CD14-positive monocyte (primary cell): ENCODE measurements at regions not wholly inside any gene's neighbourhood (a gene's known extent, or its start where the extent isn't known, plus 50 kb on each side); places are given as distances from the start of the nearest gene placed in this dataset.

Source experiments
- DNase-seq, 3 donors: peaks; one replicate each; pipeline ENCODE4 v3.0.0-alpha.2; 2011 to 2022
- H2AFZ ChIP-seq: 2 replicates; pipeline ENCODE4 v1.6.0; 2012; ENCODE audit warnings: mild to moderate bottlenecking, low read depth, low read length, inconsistent platforms; ENCODE audit not compliant: insufficient read depth, poor library complexity, severe bottlenecking
- H3K27ac ChIP-seq, 2 donors: 1 replicate in 1 of 2; 2 replicates in 1 of 2; pipeline ENCODE4 v1.5.1; 2012 to 2013; ENCODE audit warnings: low read length in 2 of 2, control low read depth in 1 of 2, inconsistent platforms in 1 of 2, low read depth in 1 of 2, mild to moderate bottlenecking in 1 of 2
- H3K27me3 ChIP-seq, 2 donors: one replicate each; pipeline versions ENCODE4 v1.6.0 to v1.6.1; 2011 to 2013; ENCODE audit warnings: low read length in 2 of 2; ENCODE audit not compliant: control insufficient read depth in 2 of 2, insufficient read depth in 2 of 2
- H3K36me3 ChIP-seq, 2 donors: replicated peaks in 1 of 2; 1 replicate in 1 of 2; 2 replicates in 1 of 2; pipeline versions ENCODE4 v1.5.1 to v1.6.1; 2012 to 2013; ENCODE audit warnings: low read length in 2 of 2, control low read depth in 1 of 2, inconsistent platforms in 1 of 2, mild to moderate bottlenecking in 1 of 2; ENCODE audit not compliant: insufficient read depth in 2 of 2, control insufficient read depth in 1 of 2
- H3K4me1 ChIP-seq, 2 donors: 1 replicate in 1 of 2; 2 replicates in 1 of 2; pipeline versions ENCODE4 v1.5.1 to v1.6.1; 2012 to 2013; ENCODE audit warnings: low read length in 2 of 2, control low read depth in 1 of 2, inconsistent platforms in 1 of 2, mild to moderate bottlenecking in 1 of 2, moderate library complexity in 1 of 2; ENCODE audit not compliant: insufficient read depth in 2 of 2, control insufficient read depth in 1 of 2
- H3K4me2 ChIP-seq: replicated peaks from 2 replicates; pipeline ENCODE3; 2012; ENCODE audit warnings: low read length, moderate library complexity, mild to moderate bottlenecking; ENCODE audit not compliant: poor library complexity, severe bottlenecking; ENCODE audit errors: extremely low read depth
- H3K4me3 ChIP-seq, 3 experiments: fragments of 200-600 bp in 1 of 3; sonication (generic) in 1 of 3; replicated peaks in 1 of 3; 1 replicate in 2 of 3; 2 replicates in 1 of 3; pipeline ENCODE4 v1.5.1; 2011 to 2013; ENCODE audit warnings: low read length in 3 of 3, mild to moderate bottlenecking in 3 of 3, control low read depth in 2 of 3, low read depth in 2 of 3, inconsistent platforms in 1 of 3, moderate library complexity in 1 of 3
- H3K79me2 ChIP-seq: 2 replicates; pipeline ENCODE4 v1.6.0; 2012; ENCODE audit warnings: mild to moderate bottlenecking, control low read depth, inconsistent platforms, low read length, moderate library complexity; ENCODE audit not compliant: insufficient read depth
- H3K9ac ChIP-seq: 2 replicates; pipeline ENCODE4 v1.6.0; 2017; ENCODE audit warnings: low read length, mild to moderate bottlenecking; ENCODE audit not compliant: insufficient read depth, poor library complexity, severe bottlenecking
- H3K9me3 ChIP-seq, 2 donors: replicated peaks in 1 of 2; 1 replicate in 1 of 2; 2 replicates in 1 of 2; pipeline versions ENCODE4 v1.5.1 to v1.6.1; 2012 to 2013; ENCODE audit warnings: low read length in 2 of 2, control low read depth in 1 of 2; ENCODE audit not compliant: control insufficient read depth in 1 of 2, insufficient read depth in 1 of 2
- H4K20me1 ChIP-seq: 2 replicates; pipeline ENCODE4 v1.6.0; 2012; ENCODE audit warnings: mild to moderate bottlenecking, low read length, control low read depth, moderate library complexity; ENCODE audit not compliant: insufficient read depth
- H3K27ac Mint-ChIP-seq, 7 donors: one replicate each; pipeline ENCODE4 v1.8.0; 2020; ENCODE audit warnings: mild to moderate bottlenecking in 7 of 7, mixed read lengths in 7 of 7, moderate library complexity in 6 of 7, inconsistent platforms in 2 of 7
- H3K27me3 Mint-ChIP-seq, 3 donors: one replicate each; pipeline ENCODE4 v1.8.0; 2021 to 2022; ENCODE audit warnings: low read depth in 3 of 3, mild to moderate bottlenecking in 3 of 3, mixed read lengths in 3 of 3, moderate library complexity in 3 of 3, inconsistent platforms in 1 of 3
- H3K36me3 Mint-ChIP-seq, 2 donors: one replicate each; pipeline ENCODE4 v1.8.0; 2020; ENCODE audit warnings: mixed read lengths in 2 of 2, inconsistent platforms in 1 of 2, mild to moderate bottlenecking in 1 of 2
- H3K4me1 Mint-ChIP-seq: one replicate; pipeline ENCODE4 v1.8.0; 2020; ENCODE audit warnings: mild to moderate bottlenecking, mixed read lengths
- H3K4me3 Mint-ChIP-seq, 2 donors: one replicate each; pipeline ENCODE4 v1.8.0; 2020; ENCODE audit warnings: mild to moderate bottlenecking in 2 of 2, mixed read lengths in 2 of 2, moderate library complexity in 1 of 2
- H3K9me3 Mint-ChIP-seq, 7 donors: one replicate each; pipeline ENCODE4 v1.8.0; 2020 to 2022; ENCODE audit warnings: mixed read lengths in 7 of 7, mild to moderate bottlenecking in 6 of 7, moderate library complexity in 6 of 7, inconsistent platforms in 2 of 7
- WGBS: methylation state at CpG from one replicate; pipeline ENCODE4 v1.1.5; 2013; ENCODE audit warnings: missing lambda C conversion rate; ENCODE audit not compliant: insufficient coverage; 5-methylcytosine and 5-hydroxymethylcytosine counted together
- intact Hi-C, 2 donors: fragments of 100-400 bp; cut with micrococcal nuclease; formaldehyde crosslinking; loops; one replicate each; pipeline versions ENCODE4 v1.15.0 to v1.15.1; 2023
- TF ChIP-seq, protein P1 (sequence below): fragments of 200-600 bp; IDR thresholded peaks from one replicate; pipeline ENCODE4 v1.8.0; 2022; ENCODE audit warnings: antibody characterized with exemption, mild to moderate bottlenecking

DNA sequence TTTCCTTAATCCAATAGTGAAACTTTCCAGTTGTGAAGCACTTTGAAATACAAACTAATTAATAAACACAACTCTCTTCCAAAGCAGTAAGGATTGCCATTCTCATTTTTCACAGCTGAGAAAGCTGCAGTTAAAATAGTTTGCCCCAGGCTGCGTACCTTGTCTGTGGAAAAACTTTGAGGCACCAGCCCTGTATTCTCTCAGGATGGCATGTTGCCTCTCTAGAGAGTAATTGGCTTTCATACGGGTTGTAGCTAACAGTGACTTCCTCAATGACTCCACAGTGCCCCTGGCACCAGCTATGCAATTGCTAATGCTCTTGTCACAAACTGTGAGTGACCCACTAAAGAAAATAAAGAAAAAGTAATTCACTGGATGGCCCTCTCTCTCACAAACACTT, 345.7 kb downstream of the MTX2 start:
- Histone ChIP-seq H3K9ac (no peak overlapping the region), H4K20me1 (no peaks in the 10 kb centered on the region), H3K4me1 (no peaks in the 10 kb centered on the region), H3K36me3 (no peaks in the 10 kb centered on the region), H3K9me3 (no peaks in the 10 kb centered on the region), H3K4me3 (no peak overlapping the region), H3K4me2 (no peak overlapping the region), H3K27me3 (peaks cover 4 to 5% of the 10 kb centered on the region in 2 donors), H2AFZ (no peak overlapping the region), H3K27ac (no peak overlapping the region), H3K79me2 (no peaks in the 10 kb centered on the region)
- H3K27ac Mint-ChIP-seq, result no peak overlapping the region
- no peaks in the 10 kb centered on the region for H3K36me3 Mint-ChIP-seq
- no peak for DNase-seq
- 100% methylated on average over 1 of the region's 2 CpGs for WGBS
- H3K9me3 Mint-ChIP-seq, result peaks cover 0 to 7% (median 0%) of the 10 kb centered on the region in 7 donors
- peaks cover 1 to 12% (median 6%) of the 10 kb centered on the region in 3 donors for H3K27me3 Mint-ChIP-seq
- intact Hi-C loops, result no loop called here
- TF ChIP-seq, protein P1, sequence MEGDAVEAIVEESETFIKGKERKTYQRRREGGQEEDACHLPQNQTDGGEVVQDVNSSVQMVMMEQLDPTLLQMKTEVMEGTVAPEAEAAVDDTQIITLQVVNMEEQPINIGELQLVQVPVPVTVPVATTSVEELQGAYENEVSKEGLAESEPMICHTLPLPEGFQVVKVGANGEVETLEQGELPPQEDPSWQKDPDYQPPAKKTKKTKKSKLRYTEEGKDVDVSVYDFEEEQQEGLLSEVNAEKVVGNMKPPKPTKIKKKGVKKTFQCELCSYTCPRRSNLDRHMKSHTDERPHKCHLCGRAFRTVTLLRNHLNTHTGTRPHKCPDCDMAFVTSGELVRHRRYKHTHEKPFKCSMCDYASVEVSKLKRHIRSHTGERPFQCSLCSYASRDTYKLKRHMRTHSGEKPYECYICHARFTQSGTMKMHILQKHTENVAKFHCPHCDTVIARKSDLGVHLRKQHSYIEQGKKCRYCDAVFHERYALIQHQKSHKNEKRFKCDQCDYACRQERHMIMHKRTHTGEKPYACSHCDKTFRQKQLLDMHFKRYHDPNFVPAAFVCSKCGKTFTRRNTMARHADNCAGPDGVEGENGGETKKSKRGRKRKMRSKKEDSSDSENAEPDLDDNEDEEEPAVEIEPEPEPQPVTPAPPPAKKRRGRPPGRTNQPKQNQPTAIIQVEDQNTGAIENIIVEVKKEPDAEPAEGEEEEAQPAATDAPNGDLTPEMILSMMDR, result no peak
- H3K4me1 Mint-ChIP-seq, result no peaks in the 10 kb centered on the region
- H3K4me3 Mint-ChIP-seq, result no peak overlapping the region

DNA sequence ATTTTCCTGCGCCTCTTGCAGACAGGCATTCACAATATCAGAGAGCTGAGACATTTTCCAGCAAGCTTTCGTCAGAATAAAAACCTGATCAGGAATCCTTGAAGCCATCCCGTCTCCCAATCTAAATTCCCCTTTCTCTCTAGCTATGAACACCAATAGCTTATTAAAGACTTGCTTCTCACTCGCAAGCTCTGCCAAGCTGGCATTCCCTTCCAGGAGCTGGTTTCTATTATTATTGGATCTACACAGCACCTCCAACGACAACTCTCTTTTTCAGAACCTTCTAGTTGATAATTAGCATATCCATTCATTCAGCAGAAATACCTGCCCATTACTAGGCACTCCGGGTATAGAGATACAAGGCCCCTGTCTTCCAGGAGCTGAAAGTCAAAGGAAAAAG, 350.3 kb downstream of the MTX2 start:
- Histone ChIP-seq H3K4me2 (no peak overlapping the region), H4K20me1 (no peaks in the 10 kb centered on the region), H3K27ac (no peak overlapping the region), H3K4me3 (no peak overlapping the region), H3K4me1 (no peaks in the 10 kb centered on the region), H3K9ac (no peak overlapping the region), H3K79me2 (no peaks in the 10 kb centered on the region), H2AFZ (no peak overlapping the region), H3K36me3 (no peaks in the 10 kb centered on the region), H3K27me3 (peaks cover 0 to 9% of the 10 kb centered on the region in 2 donors), H3K9me3 (no peaks in the 10 kb centered on the region)
- H3K36me3 Mint-ChIP-seq, result no peaks in the 10 kb centered on the region
- no peak overlapping the region for H3K27ac Mint-ChIP-seq
- intact Hi-C loops, result no loop called here
- H3K27me3 Mint-ChIP-seq, result peaks cover 4 to 17% (median 10%) of the 10 kb centered on the region in 3 donors
- 91% methylated on average over 6 of the region's 6 CpGs for WGBS
- no peak for DNase-seq
- no peak overlapping the region for H3K4me3 Mint-ChIP-seq
- no peaks in the 10 kb centered on the region for H3K4me1 Mint-ChIP-seq
- peaks cover 0 to 4% (median 0%) of the 10 kb centered on the region in 7 donors for H3K9me3 Mint-ChIP-seq
- TF ChIP-seq, protein P1, result no peak
